ENCODE measurements at regions not wholly inside any gene's neighbourhood (a gene's known extent, or its start where the extent isn't known, plus 50 kb on each side); places are given as distances from the start of the nearest gene placed in this dataset.

- peak; percentile 28 for TF ChIP-seq CTCF (IDR thresholded peaks at IDR 0.05)
- no peak for TF ChIP-seq EZH2phosphoT487 (IDR thresholded peaks at IDR 0.05)
- no peak for TF ChIP-seq EZH2 (IDR thresholded peaks at IDR 0.05)
These were observed 74.5 kb upstream of the USP24 start for GRCh38 chr1:55289614-55290013.

Measured in neural progenitor cell (in vitro differentiated cells).